GM23338 (cell line): ENCODE measurements at regions not wholly inside any gene's neighbourhood (a gene's known extent, or its start where the extent isn't known, plus 50 kb on each side); places are given as distances from the start of the nearest gene placed in this dataset.

Experiments used
- ATAC-seq: fragments of 200-7000 bp; cut with Tn5 transposase; 3 replicates; pipeline ENCODE4 v1.9.1; 2020
- DNase-seq: peaks from one replicate; pipeline ENCODE4 v3.0.0-alpha.2; 2015; ENCODE audit warnings: low spot score
- H2AFZ ChIP-seq: fragments of 200-600 bp; sonication (generic); 2 replicates; pipeline ENCODE4 v1.8.0; 2016; ENCODE audit warnings: antibody characterized with exemption, mild to moderate bottlenecking, moderate library complexity
- H3F3A ChIP-seq: fragments of 200-600 bp; sonication (generic); replicated peaks from 2 replicates; pipeline ENCODE4 v1.8.0; 2017; ENCODE audit warnings: antibody characterized with exemption, mixed run types, low read depth
- H3K27ac ChIP-seq: fragments of 200-600 bp; sonication (generic); 2 replicates; pipeline ENCODE4 v1.6.1; 2016; ENCODE audit warnings: low read depth
- H3K27me3 ChIP-seq: fragments of 200-600 bp; sonication (generic); 2 replicates; pipeline ENCODE4 v1.8.0; 2016; ENCODE audit warnings: mild to moderate bottlenecking, mixed run types, moderate library complexity; ENCODE audit not compliant: insufficient read depth
- H3K36me3 ChIP-seq: fragments of 200-600 bp; sonication (generic); 2 replicates; pipeline ENCODE4 v1.8.0; 2016; ENCODE audit warnings: mild to moderate bottlenecking; ENCODE audit not compliant: insufficient read depth
- H3K4me1 ChIP-seq: fragments of 200-600 bp; sonication (generic); 2 replicates; pipeline ENCODE4 v1.8.0; 2016; ENCODE audit warnings: mild to moderate bottlenecking, moderate library complexity; ENCODE audit not compliant: insufficient read depth
- H3K4me2 ChIP-seq: fragments of 200-600 bp; sonication (generic); 2 replicates; pipeline ENCODE4 v1.7.1; 2017; ENCODE audit warnings: mixed run types
- H3K4me3 ChIP-seq: fragments of 200-600 bp; sonication (generic); 2 replicates; pipeline ENCODE4 v1.6.1; 2016; ENCODE audit warnings: mixed run types
- H3K79me2 ChIP-seq: fragments of 200-600 bp; sonication (generic); replicated peaks from 2 replicates; pipeline ENCODE4 v1.8.0; 2017; ENCODE audit warnings: mild to moderate bottlenecking; ENCODE audit not compliant: insufficient read depth
- H3K9me2 ChIP-seq: fragments of 200-600 bp; sonication (generic); 2 replicates; pipeline ENCODE4 v1.8.0; 2017; ENCODE audit not compliant: insufficient read depth
- H4K20me1 ChIP-seq: fragments of 200-600 bp; sonication (generic); replicated peaks from 2 replicates; pipeline ENCODE4 v1.8.0; 2017; ENCODE audit warnings: mild to moderate bottlenecking; ENCODE audit not compliant: insufficient read depth
- H3K27ac Mint-ChIP-seq: 2 replicates; pipeline ENCODE4 v1.8.0; 2020; ENCODE audit warnings: inconsistent platforms, mild to moderate bottlenecking, moderate library complexity, mixed read lengths
- H3K27me3 Mint-ChIP-seq: 3 replicates; pipeline ENCODE4 v1.8.0; 2022; ENCODE audit warnings: low read depth, mild to moderate bottlenecking, moderate library complexity, mixed read lengths, inconsistent platforms; ENCODE audit not compliant: insufficient read depth, poor library complexity
- H3K36me3 Mint-ChIP-seq: 3 replicates; pipeline ENCODE4 v1.8.0; 2021; ENCODE audit warnings: low read depth, mild to moderate bottlenecking, inconsistent platforms, moderate library complexity, mixed read lengths
- H3K4me1 Mint-ChIP-seq: 3 replicates; pipeline ENCODE4 v1.8.0; 2020; ENCODE audit warnings: mild to moderate bottlenecking, inconsistent platforms, mixed read lengths
- H3K4me3 Mint-ChIP-seq: 3 replicates; pipeline ENCODE4 v1.8.0; 2021; ENCODE audit warnings: moderate library complexity, mild to moderate bottlenecking, inconsistent platforms, mixed read lengths
- H3K9me3 Mint-ChIP-seq: 3 replicates; pipeline ENCODE4 v1.8.0; 2020; ENCODE audit warnings: moderate library complexity, mild to moderate bottlenecking, inconsistent platforms, mixed read lengths
- CREB1 ChIP-seq: fragments of 250-450 bp; sonication (Bioruptor Pico); IDR thresholded peaks from 2 replicates; pipeline ENCODE4 v1.5.0; 2020; ENCODE audit warnings: low read depth, mild to moderate bottlenecking, moderate library complexity
- ETS1 ChIP-seq: IDR thresholded peaks from 2 replicates; pipeline ENCODE4 v1.6.1; 2016; ENCODE audit warnings: antibody characterized with exemption
- EZH2phosphoT487 ChIP-seq: fragments of 200-600 bp; sonication (generic); IDR thresholded peaks from one replicate; pipeline ENCODE4 v1.8.1; 2018; ENCODE audit warnings: antibody characterized with exemption; ENCODE audit not compliant: unreplicated experiment
- JUNB ChIP-seq: IDR thresholded peaks from one replicate; pipeline ENCODE4 v1.6.1; 2016; ENCODE audit warnings: antibody characterized with exemption; ENCODE audit not compliant: unreplicated experiment
- POLR2AphosphoS5 ChIP-seq: IDR thresholded peaks from 2 replicates; pipeline ENCODE4 v1.6.1; 2016; ENCODE audit warnings: antibody characterized with exemption, low read depth
- REST ChIP-seq: IDR thresholded peaks from one replicate; pipeline ENCODE4 v1.6.1; 2018; ENCODE audit warnings: antibody characterized with exemption; ENCODE audit not compliant: unreplicated experiment
- ZNF114 ChIP-seq: fragments of 250-450 bp; sonication (Bioruptor Pico); IDR thresholded peaks from 2 replicates; pipeline ENCODE4 v1.5.0; 2020; ENCODE audit warnings: mild to moderate bottlenecking, moderate library complexity
- ZNF331 ChIP-seq: fragments of 250-450 bp; sonication (Bioruptor Pico); IDR thresholded peaks from 2 replicates; pipeline ENCODE4 v1.5.0; 2020; ENCODE audit warnings: low read depth, mild to moderate bottlenecking, moderate library complexity
- TF ChIP-seq, protein P1 (sequence below), 2 experiments: fragments of 200-600 bp in 1 of 2; sonication (generic) in 1 of 2; conservative IDR thresholded peaks; 2 replicates each; pipeline versions ENCODE4 v1.5.1 to v1.6.1; 2016 to 2017; ENCODE audit warnings: antibody characterized with exemption in 2 of 2, low read depth in 2 of 2, mild to moderate bottlenecking in 2 of 2, moderate library complexity in 1 of 2

GRCh38 chr5:155459889-155460500 lies 446.4 kb downstream of the KIF4B start (continued):
- TF ChIP-seq REST = no peak

GRCh38 chr5:155460501-155460931 lies 447.0 kb downstream of the KIF4B start:
- Mint-ChIP-seq H3K27me3 (peaks cover 3% of the 10 kb centered on the region), H3K4me1 (no peaks in the 10 kb centered on the region; the same call in 2 of the 3 replicates), H3K9me3 (peaks cover 3% of the 10 kb centered on the region; the same call in 2 of the 3 replicates), H3K4me3 (no peak overlapping the region), H3K27ac (no peak overlapping the region), H3K36me3 (no peaks in the 10 kb centered on the region)
- no peaks in the 10 kb centered on the region for H3K27me3 ChIP-seq
- no peaks in the 10 kb centered on the region for H3K4me1 ChIP-seq
- no peak for ATAC-seq
- TF ChIP-seq ETS1 (no peak), REST (no peak), JUNB (no peak), ZNF114 (no peak), POLR2AphosphoS5 (no peak), EZH2phosphoT487 (no peak), CREB1 (CRISPR knock-in tag) (no peak), ZNF331 (CRISPR knock-in tag) (no peak)
- TF ChIP-seq, protein P1, sequence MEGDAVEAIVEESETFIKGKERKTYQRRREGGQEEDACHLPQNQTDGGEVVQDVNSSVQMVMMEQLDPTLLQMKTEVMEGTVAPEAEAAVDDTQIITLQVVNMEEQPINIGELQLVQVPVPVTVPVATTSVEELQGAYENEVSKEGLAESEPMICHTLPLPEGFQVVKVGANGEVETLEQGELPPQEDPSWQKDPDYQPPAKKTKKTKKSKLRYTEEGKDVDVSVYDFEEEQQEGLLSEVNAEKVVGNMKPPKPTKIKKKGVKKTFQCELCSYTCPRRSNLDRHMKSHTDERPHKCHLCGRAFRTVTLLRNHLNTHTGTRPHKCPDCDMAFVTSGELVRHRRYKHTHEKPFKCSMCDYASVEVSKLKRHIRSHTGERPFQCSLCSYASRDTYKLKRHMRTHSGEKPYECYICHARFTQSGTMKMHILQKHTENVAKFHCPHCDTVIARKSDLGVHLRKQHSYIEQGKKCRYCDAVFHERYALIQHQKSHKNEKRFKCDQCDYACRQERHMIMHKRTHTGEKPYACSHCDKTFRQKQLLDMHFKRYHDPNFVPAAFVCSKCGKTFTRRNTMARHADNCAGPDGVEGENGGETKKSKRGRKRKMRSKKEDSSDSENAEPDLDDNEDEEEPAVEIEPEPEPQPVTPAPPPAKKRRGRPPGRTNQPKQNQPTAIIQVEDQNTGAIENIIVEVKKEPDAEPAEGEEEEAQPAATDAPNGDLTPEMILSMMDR (conservative IDR thresholded peaks at IDR 0.05; ENCODE audit: low read depth in 2 of 2) = no peak
- H3F3A ChIP-seq = no peaks in the 10 kb centered on the region
- H3K4me3 ChIP-seq = no peak overlapping the region
- H3K4me2 ChIP-seq = no peak overlapping the region
- DNase-seq = no peak
- H3K9me2 ChIP-seq = 0 out of 2 replicates have a peak, but pooled peaks cover 5% of the 10 kb centered on the region
- no peak overlapping the region for H3K27ac ChIP-seq
- H3K36me3 ChIP-seq = no peaks in the 10 kb centered on the region
- no peak overlapping the region for H2AFZ ChIP-seq
- no peaks in the 10 kb centered on the region for H3K79me2 ChIP-seq
- H4K20me1 ChIP-seq = no peaks in the 10 kb centered on the region
